HL-60 (cell line): ENCODE measurements at regions not wholly inside any gene's neighbourhood (a gene's known extent, or its start where the extent isn't known, plus 50 kb on each side); places are given as distances from the start of the nearest gene placed in this dataset.

Experiments
- POLR2AphosphoS5 ChIP-seq: IDR thresholded peaks from 2 replicates; pipeline ENCODE4 v1.6.1; 2012; ENCODE audit warnings: low read depth
- TF ChIP-seq, protein P1 (sequence below): IDR thresholded peaks from one replicate; pipeline ENCODE4 v1.5.1; 2011; ENCODE audit warnings: low read length, control low read depth, inconsistent platforms; ENCODE audit not compliant: insufficient read depth

- TF ChIP-seq, protein P1, sequence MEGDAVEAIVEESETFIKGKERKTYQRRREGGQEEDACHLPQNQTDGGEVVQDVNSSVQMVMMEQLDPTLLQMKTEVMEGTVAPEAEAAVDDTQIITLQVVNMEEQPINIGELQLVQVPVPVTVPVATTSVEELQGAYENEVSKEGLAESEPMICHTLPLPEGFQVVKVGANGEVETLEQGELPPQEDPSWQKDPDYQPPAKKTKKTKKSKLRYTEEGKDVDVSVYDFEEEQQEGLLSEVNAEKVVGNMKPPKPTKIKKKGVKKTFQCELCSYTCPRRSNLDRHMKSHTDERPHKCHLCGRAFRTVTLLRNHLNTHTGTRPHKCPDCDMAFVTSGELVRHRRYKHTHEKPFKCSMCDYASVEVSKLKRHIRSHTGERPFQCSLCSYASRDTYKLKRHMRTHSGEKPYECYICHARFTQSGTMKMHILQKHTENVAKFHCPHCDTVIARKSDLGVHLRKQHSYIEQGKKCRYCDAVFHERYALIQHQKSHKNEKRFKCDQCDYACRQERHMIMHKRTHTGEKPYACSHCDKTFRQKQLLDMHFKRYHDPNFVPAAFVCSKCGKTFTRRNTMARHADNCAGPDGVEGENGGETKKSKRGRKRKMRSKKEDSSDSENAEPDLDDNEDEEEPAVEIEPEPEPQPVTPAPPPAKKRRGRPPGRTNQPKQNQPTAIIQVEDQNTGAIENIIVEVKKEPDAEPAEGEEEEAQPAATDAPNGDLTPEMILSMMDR = no peak
- TF ChIP-seq POLR2AphosphoS5 = no peak
Observed at GRCh38 chr1:96926176-96926575, 204.6 kb downstream of the PTBP2 start.
